ENCODE measurements at regions not wholly inside any gene's neighbourhood (a gene's known extent, or its start where the extent isn't known, plus 50 kb on each side); places are given as distances from the start of the nearest gene placed in this dataset.

DNA sequence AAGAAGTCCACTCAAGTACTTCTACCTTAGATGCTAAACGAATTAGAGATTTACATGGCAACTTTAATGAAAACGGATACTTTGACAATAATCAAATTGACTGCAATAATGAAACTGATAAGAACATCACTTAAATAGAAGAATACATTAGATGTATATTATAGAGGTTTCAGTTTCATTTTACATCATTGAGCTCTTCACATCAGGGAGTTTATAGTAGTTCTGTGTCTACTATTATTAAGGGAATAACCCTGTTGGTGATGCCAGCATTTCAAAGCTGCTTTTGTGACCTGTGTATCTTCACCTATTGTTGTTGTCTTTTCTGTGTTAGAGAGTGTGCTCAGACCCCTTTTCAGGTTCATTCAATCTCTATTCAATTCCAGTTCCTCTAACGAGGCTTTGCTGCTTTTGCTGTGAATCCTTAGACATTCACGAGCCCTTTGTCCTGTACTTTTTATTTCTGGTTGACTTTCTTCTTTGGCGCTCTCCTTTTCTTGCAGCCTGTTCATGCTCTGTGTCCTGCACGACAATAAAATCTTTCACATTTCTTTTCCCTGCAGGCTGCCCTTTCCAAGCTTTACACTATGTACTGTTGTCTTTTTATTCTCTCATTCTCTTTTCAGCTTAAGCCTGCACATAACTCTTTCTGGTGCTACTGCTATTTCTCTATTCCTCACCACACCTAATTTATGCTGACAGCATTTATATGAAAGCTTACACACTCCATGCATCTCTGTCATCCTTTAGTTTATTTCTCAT is 232.1 kb downstream of the CPE start:
- DNase-seq (ENCODE audit: low spot score) = no peak

DNA sequence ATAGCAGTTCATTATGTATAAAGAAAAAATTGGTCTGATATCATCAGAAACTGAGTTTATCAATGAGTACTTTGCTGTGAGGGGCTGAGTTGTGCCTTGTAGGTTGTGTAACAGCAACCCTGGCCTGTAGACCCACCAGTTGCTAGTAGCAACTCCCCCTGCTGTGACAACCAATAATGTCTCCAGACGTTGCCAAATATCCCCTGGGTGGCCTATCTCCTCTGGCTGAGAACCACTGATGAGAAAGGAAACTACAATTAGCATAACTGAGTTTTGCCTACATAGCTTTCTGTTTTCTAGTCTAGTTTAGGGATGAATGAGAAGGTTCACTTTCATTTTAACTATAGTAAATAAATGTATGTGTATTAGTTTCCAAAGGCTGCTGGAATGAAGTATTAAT is 234.1 kb downstream of the CPE start:
- DNase-seq (ENCODE audit: low spot score) = peak; percentile 3

DNA sequence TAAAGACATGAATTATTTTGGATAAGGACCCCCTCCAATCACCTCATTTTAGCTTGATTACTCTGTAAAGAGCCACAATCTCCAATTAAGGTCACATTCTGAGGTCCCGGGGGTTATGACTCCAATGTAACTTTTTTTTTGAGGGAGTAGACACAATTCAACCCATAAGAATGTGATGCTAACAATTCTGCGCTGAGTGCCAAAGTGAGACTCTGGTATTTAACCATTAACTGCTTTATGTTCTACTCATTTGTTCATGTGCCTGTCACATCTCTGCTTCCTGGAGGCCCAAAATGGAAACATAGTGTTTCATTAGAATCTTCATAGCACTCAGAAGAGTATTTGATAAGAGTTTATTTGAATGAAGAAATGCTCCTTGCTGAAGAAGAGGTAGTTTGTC is 234.8 kb downstream of the CPE start:
- DNase-seq (ENCODE audit: low spot score) = no peak

DNA sequence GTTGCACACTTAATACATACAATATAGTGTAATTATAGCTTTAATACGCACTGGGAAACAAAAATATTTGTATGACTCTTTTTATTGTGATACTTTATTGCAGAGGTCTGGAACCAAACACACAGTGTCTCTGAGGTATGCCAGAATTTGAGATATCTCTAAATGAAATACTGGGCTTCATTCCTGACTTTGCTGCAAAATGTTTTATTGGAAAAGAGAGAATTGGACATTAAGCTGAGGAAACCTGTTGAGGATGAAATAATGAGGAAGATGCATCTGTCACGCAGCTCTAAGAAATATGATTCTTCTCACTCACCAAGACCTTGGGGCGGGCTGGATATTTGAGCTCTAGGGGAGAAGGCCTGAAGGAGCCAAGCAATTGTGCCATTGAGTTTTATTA is 242.1 kb downstream of the CPE start:
- DNase-seq (ENCODE audit: low spot score) = no peak

DNA sequence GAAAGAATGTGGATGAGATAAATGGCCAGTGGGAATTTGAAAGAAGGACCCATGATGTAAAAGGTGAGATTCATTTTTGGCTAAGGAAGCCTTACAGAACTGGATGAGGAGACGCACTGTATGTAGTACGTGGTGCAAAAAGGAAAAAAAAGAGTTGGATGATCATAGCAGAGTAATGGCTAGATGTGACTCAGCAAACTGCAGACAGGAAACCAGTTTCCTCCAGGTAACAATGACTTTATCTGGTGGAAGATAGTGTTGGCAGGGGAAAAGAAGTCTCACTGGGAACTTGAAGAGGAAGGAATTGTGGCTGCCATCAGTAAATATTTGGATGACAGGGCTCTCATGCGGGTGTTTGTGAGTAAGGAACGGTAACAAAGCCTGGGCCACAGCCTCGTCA is 243.2 kb downstream of the CPE start:
- no peak for DNase-seq (ENCODE audit: low spot score)

DNA sequence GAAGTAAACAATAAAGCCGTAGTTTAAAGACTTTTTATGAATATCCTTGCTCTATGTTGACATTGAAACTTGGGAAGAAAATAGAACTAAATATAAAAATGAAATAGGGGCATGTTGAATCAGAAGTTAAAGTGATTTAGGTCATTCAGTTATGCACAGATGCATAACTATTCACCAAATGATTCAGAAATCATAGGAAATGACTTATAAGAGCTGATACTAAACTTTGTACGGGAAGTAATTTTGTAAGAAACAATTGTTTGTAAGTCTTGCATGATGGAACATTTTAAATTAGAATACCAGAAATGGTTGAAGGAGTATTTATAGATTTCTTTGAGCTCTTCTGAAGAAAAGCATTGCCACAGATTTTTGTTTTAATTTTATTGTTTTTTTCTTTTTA is 246.5 kb downstream of the CPE start:
- DNase-seq (ENCODE audit: low spot score) = no peak

DNA sequence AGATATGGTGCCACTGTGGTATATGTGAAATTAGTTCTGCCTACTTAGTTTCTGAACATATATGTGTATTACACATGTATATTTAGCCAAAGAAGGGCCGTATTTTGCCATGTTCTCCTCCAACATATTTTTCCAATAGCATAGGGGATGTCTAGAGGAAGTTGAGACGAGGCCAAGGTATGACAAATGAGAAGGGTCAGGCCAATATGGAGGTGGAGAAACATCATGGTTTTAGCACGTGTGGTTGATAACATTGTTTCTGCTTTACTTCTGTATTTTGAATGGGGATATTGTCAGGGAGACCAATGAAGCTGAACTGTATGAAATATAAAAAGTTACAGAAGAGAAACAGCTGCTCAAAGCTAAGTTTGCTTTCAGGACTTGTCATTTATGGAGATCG is 246.7 kb upstream of the TLL1 start:
- DNase-seq (ENCODE audit: low spot score) = no peak

DNA sequence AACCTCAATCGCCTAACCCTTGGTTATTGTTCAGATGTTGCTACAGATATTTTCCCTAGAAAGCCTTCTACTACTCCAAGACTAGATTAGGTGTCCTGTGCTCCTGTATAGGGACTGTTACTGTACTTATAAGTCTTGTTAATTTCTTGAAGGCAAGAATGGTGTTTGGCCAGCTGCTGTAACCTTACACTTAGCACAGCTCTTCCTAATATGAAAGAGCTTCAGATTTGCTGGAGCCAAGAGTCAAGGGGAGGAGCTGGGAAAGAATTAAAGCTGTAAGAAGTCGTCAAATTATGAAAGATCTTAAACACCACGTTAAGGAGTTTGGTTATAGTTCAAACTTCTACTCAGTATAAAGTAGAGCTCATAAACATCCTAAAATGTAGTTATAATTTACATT is 245.9 kb upstream of the TLL1 start:
- DNase-seq (ENCODE audit: low spot score) = no peak

DNA sequence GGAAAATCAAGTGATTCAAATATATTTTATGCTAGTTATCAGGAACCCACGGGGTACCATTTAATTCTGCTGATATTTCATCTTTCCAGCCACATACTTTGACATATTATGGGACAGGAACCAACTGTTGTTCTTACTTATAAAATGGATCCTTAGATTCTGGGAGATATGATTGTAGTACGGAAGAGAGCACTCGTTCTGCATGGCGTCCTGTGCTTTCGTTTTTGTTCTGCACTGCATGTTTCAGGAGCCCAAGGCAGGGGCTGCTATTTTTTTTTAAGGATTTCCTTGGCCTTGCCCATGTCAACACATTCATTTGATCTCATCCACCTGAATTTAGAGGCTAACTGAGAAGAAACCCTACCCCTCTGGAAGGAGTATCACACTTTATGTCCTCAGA is 245.5 kb upstream of the TLL1 start:
- no peak for DNase-seq (ENCODE audit: low spot score)

DNA sequence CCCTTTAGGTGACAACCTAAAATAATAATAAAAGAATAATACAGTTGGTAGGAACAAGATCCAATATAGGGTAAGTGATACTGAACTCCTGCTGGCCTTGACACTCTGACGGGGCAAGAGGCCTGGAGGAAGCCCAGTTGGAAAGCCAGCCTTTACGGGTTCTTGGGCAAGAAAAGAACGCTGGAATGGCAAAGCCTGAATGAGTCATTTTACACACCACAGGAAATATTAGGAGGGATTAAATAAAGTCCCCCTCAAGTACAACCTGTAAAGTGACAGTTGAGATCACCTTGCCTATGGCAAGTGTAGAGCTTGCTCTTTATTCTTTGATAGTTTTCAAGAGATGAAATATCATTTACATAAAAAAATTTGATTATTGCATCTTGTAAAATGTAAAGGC is 244.5 kb upstream of the TLL1 start:
- DNase-seq (ENCODE audit: low spot score) = no peak

DNA sequence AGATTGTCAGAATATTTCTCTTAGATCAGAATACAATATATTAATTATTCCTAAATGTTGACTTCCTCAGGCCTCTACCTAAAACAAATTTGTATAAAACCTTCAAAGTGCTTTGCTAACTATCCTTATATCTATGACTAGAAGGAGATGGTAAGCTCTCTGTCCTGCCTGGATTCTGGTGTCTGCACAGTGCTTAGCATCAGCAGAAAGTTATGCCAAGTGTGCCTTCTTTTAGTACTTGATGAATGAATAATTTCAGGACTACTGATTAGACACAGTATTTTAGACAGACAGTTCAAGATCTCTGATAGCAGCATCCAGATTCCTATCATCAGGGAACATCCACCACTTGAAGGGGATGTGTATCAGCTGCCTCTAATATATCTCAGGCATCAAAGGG is 242.4 kb upstream of the TLL1 start:
- DNase-seq (ENCODE audit: low spot score) = no peak

DNA sequence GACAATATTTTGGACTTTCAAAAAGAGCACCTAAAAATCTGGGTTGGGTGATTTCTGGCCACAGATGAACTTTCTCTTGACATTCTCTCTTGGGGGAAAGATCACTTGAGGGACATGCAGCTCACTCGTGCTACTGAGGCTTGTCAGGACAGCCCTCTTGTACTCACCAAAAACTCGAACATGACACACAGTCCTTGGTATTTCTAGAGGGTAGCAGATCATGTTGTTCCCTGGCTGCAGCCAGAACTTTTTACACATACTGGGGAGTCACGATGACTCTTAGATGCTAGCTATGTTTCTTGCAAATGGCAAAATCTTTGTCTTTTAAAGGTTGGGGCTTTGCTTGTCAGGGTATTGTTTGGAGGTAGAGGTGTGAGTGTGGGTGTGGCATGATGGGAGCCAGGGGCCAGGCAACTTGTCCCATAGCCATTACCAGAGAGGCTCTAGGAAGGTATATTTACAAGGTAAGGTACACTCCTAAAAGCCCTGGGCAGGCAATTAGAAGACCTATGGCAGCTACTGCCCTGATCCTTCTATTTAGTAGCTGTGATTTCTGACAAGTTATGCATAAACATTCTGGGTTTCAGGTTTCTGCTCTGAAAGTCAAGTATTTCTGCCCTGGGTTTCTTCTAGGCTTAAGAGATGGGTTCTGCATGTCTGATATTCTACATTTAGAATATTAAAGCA is 241.7 kb upstream of the TLL1 start:
- no peak for DNase-seq (ENCODE audit: low spot score)

DNA sequence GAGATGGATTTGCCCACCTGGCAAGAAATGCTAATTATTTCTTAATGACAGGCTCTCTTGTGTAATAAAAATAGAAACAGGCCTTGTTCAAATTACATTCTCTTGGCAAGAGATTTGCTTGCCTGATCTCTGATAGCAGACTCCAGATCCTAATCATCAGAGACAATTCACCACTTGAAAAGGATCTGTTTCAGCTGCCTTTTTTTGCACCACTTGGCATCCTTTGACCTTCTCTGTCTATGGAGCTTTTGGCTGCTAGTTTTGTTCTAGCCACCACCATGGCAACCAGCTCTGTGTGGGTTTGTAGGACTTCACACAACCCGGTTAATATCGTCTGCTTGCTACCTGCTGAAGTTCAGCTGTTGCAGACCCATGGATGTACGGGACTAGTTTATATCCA is 241.1 kb upstream of the TLL1 start:
- DNase-seq (ENCODE audit: low spot score) = no peak

DNA sequence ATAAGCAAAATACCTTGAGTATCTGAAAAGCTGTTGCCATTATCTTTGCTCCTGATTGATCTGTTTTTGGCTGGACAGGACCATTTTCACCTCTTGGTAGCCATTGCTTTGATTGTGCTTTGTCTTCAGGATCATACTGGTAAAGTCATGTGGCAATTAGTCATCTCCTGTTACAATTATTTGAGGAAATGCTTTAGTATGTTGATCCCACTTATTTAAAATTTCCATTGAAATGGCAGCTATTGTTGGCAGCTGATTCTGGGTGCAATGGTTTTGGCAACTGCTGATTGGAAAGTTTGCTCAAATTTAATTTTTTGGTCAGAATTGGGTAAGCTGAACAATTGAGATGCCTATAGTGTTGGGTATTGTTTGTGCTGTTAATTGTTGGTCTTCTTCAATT is 238.3 kb upstream of the TLL1 start:
- DNase-seq (ENCODE audit: low spot score) = no peak

DNA sequence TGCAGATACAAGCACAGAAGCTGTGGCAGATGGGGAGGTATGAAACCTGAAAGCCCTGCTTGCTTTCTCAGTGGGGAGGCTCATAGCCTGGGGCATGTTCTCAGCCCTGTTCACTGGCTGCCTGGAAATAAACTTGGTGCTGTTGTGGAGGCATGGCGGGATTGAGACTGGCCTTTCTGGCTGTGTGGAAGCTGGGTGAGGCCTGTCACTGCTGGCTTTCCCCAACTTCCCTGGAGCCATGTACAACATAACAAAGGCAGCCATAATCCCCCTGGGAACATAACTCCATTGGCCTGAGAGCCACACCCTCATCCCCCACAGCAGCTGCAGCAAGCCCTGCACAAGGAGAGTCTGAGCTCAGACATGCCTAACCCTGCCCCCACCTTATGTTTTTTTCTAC is 237.7 kb upstream of the TLL1 start:
- DNase-seq (ENCODE audit: low spot score) = no peak

DNA sequence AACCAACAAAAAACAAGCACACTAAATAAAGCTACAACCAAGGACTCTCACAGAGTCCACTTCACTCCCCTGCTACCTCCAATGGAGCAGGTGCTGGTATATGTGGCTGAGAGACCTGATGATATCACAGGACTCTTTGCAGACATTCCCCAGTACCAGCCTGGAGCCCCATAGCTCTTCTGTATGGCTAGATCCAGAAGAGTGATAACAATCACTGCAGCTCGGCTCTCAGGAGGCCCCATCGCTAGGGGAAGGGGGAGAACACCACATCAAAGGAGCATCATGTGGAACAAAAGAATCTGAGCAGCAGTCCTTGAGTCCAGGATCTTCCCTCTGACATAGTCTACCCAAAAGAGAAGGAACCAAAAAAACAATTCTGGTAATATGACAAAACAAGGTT is 237.1 kb upstream of the TLL1 start:
- no peak for DNase-seq (ENCODE audit: low spot score)

DNA sequence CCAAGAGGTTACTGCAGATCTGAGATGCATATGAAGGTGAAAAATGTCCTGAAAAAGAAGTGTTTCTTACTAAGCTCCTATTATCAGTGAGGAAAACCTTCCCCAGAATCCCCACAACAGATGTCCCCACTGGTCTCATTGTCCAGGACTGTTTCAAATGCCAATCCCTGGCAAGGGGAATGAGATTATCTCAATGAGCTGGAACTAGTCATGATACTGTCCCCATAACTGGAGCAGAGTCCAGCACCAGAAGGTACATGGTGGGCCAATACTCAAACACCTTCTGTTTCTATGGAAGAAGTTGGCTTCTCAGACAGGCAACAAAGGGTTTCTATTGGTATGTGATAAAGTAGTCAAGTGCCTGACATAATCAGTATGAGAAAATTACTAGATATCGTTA is 221.1 kb upstream of the TLL1 start:
- no peak for DNase-seq (ENCODE audit: low spot score)

DNA sequence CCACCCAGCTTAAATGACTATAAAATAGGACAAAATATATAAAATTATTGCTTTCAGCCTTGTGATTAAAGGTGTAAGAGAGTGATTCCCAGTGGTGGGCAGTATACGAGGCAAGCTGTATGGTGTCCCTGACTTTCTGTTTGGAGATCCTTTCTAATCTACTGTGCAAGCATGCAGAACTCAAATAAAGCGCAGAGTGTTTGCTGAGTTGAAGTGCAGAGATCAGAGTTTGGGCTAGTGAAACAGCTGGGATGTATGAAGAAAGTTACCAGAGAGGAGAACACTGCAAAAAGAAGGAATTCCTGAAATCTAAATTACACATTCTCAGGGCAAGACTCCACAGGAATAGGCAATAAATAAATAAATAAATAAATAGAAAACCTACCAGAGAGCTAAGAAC is 218.5 kb upstream of the TLL1 start:
- no peak for DNase-seq (ENCODE audit: low spot score)

DNA sequence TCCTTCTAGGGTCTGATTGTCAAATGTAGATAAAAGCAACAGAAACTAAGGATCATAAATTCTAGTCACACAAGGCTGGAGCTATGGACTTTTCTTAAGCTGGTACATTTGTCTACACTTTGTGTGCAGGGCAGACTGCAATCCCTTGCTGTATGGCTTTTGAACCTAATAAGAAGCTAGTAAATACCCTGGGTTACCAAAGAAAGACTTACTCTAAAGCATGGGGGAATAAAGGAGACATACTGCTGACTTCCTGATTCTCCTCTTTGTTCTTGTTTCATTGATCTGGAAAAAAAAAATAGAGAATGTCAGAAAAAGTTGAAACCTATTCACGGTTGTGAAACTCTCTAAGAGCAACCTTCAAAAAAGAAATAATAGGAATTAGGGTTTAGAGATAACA is 216.6 kb upstream of the TLL1 start:
- DNase-seq (ENCODE audit: low spot score) = no peak

DNA sequence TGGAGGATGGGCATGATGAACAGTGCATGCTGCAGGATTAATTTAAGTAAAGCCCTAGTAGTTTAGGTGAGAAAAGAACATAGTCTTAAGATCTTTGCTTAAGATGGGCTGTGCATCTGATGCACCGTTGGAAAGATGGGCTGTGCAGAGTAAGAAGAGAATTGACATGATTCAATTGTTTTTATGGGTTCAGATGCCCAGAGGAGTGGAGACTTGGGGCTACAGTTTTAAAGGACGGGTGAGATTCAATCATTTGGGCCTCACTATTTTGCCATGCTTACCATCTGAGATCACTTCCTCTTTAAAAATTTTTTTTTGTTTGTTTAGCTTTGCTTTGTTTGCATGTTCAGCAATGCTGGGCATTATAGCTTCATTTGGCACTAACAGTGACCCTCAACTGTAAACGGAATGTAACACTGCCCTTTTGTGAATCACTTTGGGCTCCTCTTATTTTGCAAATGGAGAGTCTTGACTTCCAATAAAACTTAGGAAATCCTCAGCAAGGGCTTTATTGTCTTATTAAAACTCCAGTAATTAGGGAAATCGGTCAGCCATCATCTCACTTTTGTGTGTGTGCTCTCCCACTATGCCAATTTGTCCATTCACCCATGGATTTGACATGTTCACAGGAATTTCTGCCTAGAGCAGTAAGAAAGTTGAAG is 216.1 kb upstream of the TLL1 start:
- DNase-seq (ENCODE audit: low spot score) = no peak

DNA sequence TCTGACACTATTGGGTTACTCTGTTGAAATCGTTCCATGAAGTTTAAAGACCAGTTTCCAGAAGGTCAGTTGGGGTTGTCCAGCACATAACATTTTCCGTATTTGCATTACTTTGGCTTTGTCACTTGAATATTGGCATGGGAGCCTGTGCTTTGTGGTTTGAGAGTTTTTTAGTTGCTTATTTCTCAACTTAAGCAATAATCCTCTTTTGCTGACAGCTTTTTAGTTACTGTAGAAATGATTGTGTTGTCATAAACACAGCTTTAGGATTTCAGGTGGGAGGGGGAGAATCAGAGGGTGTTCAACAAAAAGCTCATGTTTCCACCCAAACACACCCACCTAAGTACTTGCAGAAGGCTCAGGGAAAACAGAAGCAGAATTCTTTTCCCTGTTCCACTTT is 210.7 kb upstream of the TLL1 start:
- DNase-seq (ENCODE audit: low spot score) = no peak

DNA sequence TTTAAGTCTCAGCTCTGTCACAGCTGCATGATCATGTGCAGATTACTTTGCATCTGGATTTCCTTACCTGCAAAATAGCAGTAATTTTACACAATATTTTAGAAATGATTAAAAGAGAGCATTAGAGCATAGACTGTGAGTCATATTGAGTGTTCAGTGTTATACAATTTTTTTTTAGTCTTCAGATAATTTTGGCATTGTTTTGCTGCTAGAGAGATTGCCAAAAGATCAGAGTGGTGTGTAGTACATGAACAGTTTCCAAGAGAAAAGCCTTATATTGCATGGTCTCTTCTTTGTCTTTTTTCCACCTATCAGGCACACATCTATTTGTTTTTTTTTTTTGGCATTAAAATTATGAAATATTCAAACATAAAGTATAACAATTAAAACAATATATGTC is 209.6 kb upstream of the TLL1 start:
- DNase-seq (ENCODE audit: low spot score) = no peak

DNA sequence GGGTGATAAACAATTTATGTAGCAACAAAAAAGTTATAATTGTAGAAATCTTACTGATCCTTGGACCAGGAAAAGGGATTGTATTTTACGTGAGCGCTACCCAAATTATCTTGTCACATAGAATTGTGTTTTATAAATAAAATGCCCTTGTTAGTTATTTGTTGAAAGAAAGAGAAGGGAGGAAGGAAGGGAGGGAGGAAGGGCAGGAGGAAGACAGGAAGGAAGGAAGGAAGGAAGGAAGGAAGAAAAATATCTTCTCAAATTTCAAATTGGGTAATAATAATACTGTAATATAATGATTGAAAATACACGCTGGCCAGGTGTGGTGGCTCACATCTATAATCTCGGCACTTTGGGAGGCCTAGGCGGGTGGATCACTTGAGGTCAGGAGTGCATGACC is 206.2 kb upstream of the TLL1 start:
- DNase-seq (ENCODE audit: low spot score) = no peak

DNA sequence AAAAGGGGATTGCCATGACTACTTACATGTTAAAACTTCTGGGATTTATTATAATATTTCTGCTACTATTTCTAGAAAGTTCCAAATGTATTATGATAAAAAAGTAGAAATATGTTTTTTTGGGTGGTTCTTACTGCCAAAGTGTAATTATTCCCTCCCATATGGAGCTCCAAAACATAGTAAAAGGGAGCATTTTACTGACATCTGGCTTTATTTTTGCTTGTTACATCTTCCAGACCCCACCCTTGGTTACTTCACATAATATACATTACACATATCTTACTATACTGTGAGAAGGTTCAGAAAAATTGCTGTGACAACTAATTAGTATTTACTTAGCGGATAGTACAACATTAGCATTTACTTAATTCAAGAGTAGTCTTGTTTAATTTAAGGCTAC is 205.1 kb upstream of the TLL1 start:
- DNase-seq (ENCODE audit: low spot score) = no peak

Measured in NAMALWA (cell line).